CD4-positive, alpha-beta T cell (primary cell): ENCODE measurements at regions not wholly inside any gene's neighbourhood (a gene's known extent, or its start where the extent isn't known, plus 50 kb on each side); places are given as distances from the start of the nearest gene placed in this dataset.

Source experiments
- ATAC-seq: fragments of 200-7000 bp; cut with Tn5 transposase; one replicate; pipeline ENCODE4 v1.10.0; 2022; ENCODE audit warnings: mild to moderate bottlenecking; ENCODE audit not compliant: poor library complexity
- CTCF ChIA-PET: fragments of 350-600 bp; sonication (Branson Sonifier 250); formaldehyde crosslinking; loops from one replicate; lab custom pipeline; 2021; ENCODE audit warnings: antibody characterized with exemption, inconsistent platforms; lab: Charles Lee
- POLR2A ChIA-PET: fragments of 350-600 bp; sonication (Branson Sonifier 250); formaldehyde crosslinking; loops from one replicate; lab custom pipeline; 2021; ENCODE audit warnings: antibody characterized with exemption, inconsistent platforms; lab: Charles Lee
- DNase-seq, 14 experiments: peaks; one replicate each; pipeline ENCODE4 v3.0.0-alpha.2; 2013 to 2020; ENCODE audit warnings: mixed read lengths in 2 of 14
- H3K27ac ChIP-seq, 2 donors: one replicate each; pipeline versions ENCODE4 v1.5.1 to v1.7.0; 2013; ENCODE audit warnings: low read length in 2 of 2, low read depth in 1 of 2, mild to moderate bottlenecking in 1 of 2
- H3K27me3 ChIP-seq, 2 experiments: 1 replicate in 1 of 2; 2 replicates in 1 of 2; pipeline versions ENCODE4 v1.6.1 to v1.7.0; 2013; ENCODE audit warnings: low read length in 2 of 2, control low read depth in 1 of 2, mild to moderate bottlenecking in 1 of 2, moderate library complexity in 1 of 2; ENCODE audit not compliant: insufficient read depth in 2 of 2, control insufficient read depth in 1 of 2
- H3K36me3 ChIP-seq: one replicate; pipeline ENCODE4 v1.6.1; 2013; ENCODE audit warnings: low read length, control low read depth; ENCODE audit not compliant: insufficient read depth
- H3K4me1 ChIP-seq: one replicate; pipeline ENCODE4 v1.6.1; 2013; ENCODE audit warnings: low read length, control low read depth; ENCODE audit not compliant: insufficient read depth
- H3K4me3 ChIP-seq: one replicate; pipeline ENCODE4 v1.5.1; 2013; ENCODE audit warnings: mild to moderate bottlenecking, low read length, moderate library complexity
- H3K9me3 ChIP-seq, 2 experiments: 1 replicate in 1 of 2; 2 replicates in 1 of 2; pipeline versions ENCODE4 v1.6.1 to v1.7.0; 2013; ENCODE audit warnings: low read length in 2 of 2, mild to moderate bottlenecking in 2 of 2, control low read depth in 1 of 2, moderate library complexity in 1 of 2; ENCODE audit not compliant: control insufficient read depth in 1 of 2, insufficient read depth in 1 of 2
- H3K27ac Mint-ChIP-seq: one replicate; pipeline ENCODE4 v1.8.0; 2020; ENCODE audit warnings: mixed read lengths
- H3K27me3 Mint-ChIP-seq: one replicate; pipeline ENCODE4 v1.8.0; 2021; ENCODE audit warnings: mixed read lengths
- H3K36me3 Mint-ChIP-seq: one replicate; pipeline ENCODE4 v1.8.0; 2021; ENCODE audit warnings: low read depth, mixed read lengths
- H3K4me1 Mint-ChIP-seq: one replicate; pipeline ENCODE4 v1.8.0; 2021; ENCODE audit warnings: low read depth, mixed read lengths
- H3K4me3 Mint-ChIP-seq: one replicate; pipeline ENCODE4 v1.8.0; 2020; ENCODE audit warnings: mild to moderate bottlenecking, mixed read lengths
- H3K9me3 Mint-ChIP-seq: one replicate; pipeline ENCODE4 v1.8.0; 2020; ENCODE audit warnings: mixed read lengths
- CTCF ChIP-seq: fragments of 200-600 bp; IDR thresholded peaks from one replicate; pipeline ENCODE4 v1.8.0; 2022; ENCODE audit warnings: antibody characterized with exemption, mild to moderate bottlenecking
- intact Hi-C, 2 experiments: fragments of 100-400 bp; cut with DNase I in 1 of 2; cut with micrococcal nuclease in 1 of 2; formaldehyde crosslinking; loops; one replicate each; pipeline versions ENCODE4 v1.15.1 to v1.9.0; 2023 to 2025; cut with DNase I, micrococcal nuclease

GRCh38 chr12:41919526-41920261 is 225.0 kb downstream of the GXYLT1 start:
- Mint-ChIP-seq H3K4me1 (no peaks in the 10 kb centered on the region), H3K4me3 (no peak overlapping the region), H3K27me3 (peaks cover 22% of the 10 kb centered on the region), H3K27ac (no peak overlapping the region), H3K36me3 (no peaks in the 10 kb centered on the region), H3K9me3 (no peaks in the 10 kb centered on the region)
- H3K27me3 ChIP-seq = peaks cover 0 to 6% of the 10 kb centered on the region in 2 experiments
- no peaks in the 10 kb centered on the region for H3K9me3 ChIP-seq
- H3K4me3 ChIP-seq = no peak overlapping the region
- DNase-seq (no peak), ATAC-seq (no peak)
- H3K27ac ChIP-seq = no peak overlapping the region
- POLR2A ChIA-PET = no interaction called here
- intact Hi-C loops = no loop called here
- H3K4me1 ChIP-seq = no peaks in the 10 kb centered on the region
- TF ChIP-seq CTCF = no peak
- no peaks in the 10 kb centered on the region for H3K36me3 ChIP-seq
- CTCF ChIA-PET = no interaction called here

GRCh38 chr12:41919048-41919447 is 225.6 kb downstream of the GXYLT1 start:
- Histone ChIP-seq H3K27ac (no peak overlapping the region), H3K4me3 (no peak overlapping the region), H3K4me1 (no peaks in the 10 kb centered on the region), H3K36me3 (no peaks in the 10 kb centered on the region), H3K27me3 (peaks cover 0 to 6% of the 10 kb centered on the region in 2 experiments), H3K9me3 (no peaks in the 10 kb centered on the region)
- intact Hi-C loops = no loop called here
- H3K4me1 Mint-ChIP-seq = no peaks in the 10 kb centered on the region
- no peak overlapping the region for H3K4me3 Mint-ChIP-seq
- no peaks in the 10 kb centered on the region for H3K36me3 Mint-ChIP-seq
- H3K9me3 Mint-ChIP-seq = no peaks in the 10 kb centered on the region
- no peak for DNase-seq
- ChIA-PET CTCF (no interaction called here), POLR2A (no interaction called here)
- no peak overlapping the region for H3K27ac Mint-ChIP-seq
- H3K27me3 Mint-ChIP-seq = peaks cover 22% of the 10 kb centered on the region
- TF ChIP-seq CTCF = no peak
- ATAC-seq = no peak

GRCh38 chr12:41917938-41918341 is 226.7 kb downstream of the GXYLT1 start:
- Histone ChIP-seq H3K9me3 (no peaks in the 10 kb centered on the region), H3K4me1 (no peaks in the 10 kb centered on the region), H3K36me3 (no peaks in the 10 kb centered on the region), H3K4me3 (no peak overlapping the region), H3K27ac (no peak overlapping the region), H3K27me3 (peaks cover 0 to 6% of the 10 kb centered on the region in 2 experiments)
- H3K36me3 Mint-ChIP-seq = no peaks in the 10 kb centered on the region
- H3K27ac Mint-ChIP-seq = no peak overlapping the region
- POLR2A ChIA-PET = no interaction called here
- DNase-seq = no peak
- H3K9me3 Mint-ChIP-seq = no peaks in the 10 kb centered on the region
- no peak for ATAC-seq
- CTCF ChIA-PET = no interaction called here
- no peaks in the 10 kb centered on the region for H3K4me1 Mint-ChIP-seq
- intact Hi-C loops = no loop called here
- H3K27me3 Mint-ChIP-seq = peaks cover 12% of the 10 kb centered on the region
- H3K4me3 Mint-ChIP-seq = no peak overlapping the region
- TF ChIP-seq CTCF = no peak
